SU-DHL-6 (cell line): ENCODE measurements at regions not wholly inside any gene's neighbourhood (a gene's known extent, or its start where the extent isn't known, plus 50 kb on each side); places are given as distances from the start of the nearest gene placed in this dataset.

ENCODE experiments used
- H2AFZ ChIP-seq: fragments of 200-600 bp; sonication (generic); 2 replicates; pipeline ENCODE4 v1.6.1; 2014; ENCODE audit warnings: low read depth, mild to moderate bottlenecking, moderate library complexity, mixed read lengths, antibody characterized with exemption, low read length; ENCODE audit not compliant: severe bottlenecking
- H3F3A ChIP-seq: fragments of 200-600 bp; shearing (Covaris generic); 2 replicates; pipeline ENCODE4 v1.6.0; 2016; ENCODE audit warnings: antibody characterized with exemption, mild to moderate bottlenecking; ENCODE audit not compliant: insufficient read depth
- H3K27ac ChIP-seq: fragments of 200-600 bp; sonication (generic); 2 replicates; pipeline ENCODE4 v1.5.1; 2016; ENCODE audit warnings: low read depth, mild to moderate bottlenecking, low read length, moderate library complexity, mixed read lengths
- H3K27me3 ChIP-seq: fragments of 200-600 bp; sonication (generic), shearing (Covaris generic); 2 replicates; pipeline ENCODE4 v1.6.0; 2014; ENCODE audit warnings: mild to moderate bottlenecking, low read length
- H3K36me3 ChIP-seq: fragments of 200-600 bp; sonication (generic); 2 replicates; pipeline ENCODE4 v1.6.1; 2014; ENCODE audit warnings: mild to moderate bottlenecking, low read length, mixed read lengths
- H3K4me2 ChIP-seq: fragments of 300-600, 200-600 bp; shearing (Covaris generic), sonication (generic); 2 replicates; pipeline ENCODE4 v1.6.0; 2014; ENCODE audit warnings: low read length, low read depth, mild to moderate bottlenecking; ENCODE audit not compliant: poor library complexity, severe bottlenecking
- H3K4me3 ChIP-seq: fragments of 200-600 bp; sonication (generic); 2 replicates; pipeline ENCODE4 v1.5.1; 2014; ENCODE audit warnings: antibody characterized with exemption, low read length, mild to moderate bottlenecking, mixed read lengths; ENCODE audit not compliant: insufficient read depth, poor library complexity, severe bottlenecking
- H3K79me2 ChIP-seq: fragments of 200-600 bp; sonication (generic); 2 replicates; pipeline ENCODE4 v1.6.1; 2014; ENCODE audit warnings: mild to moderate bottlenecking, low read length, moderate library complexity; ENCODE audit not compliant: insufficient read depth
- H3K9ac ChIP-seq: fragments of 200-600 bp; sonication (generic); 2 replicates; pipeline ENCODE4 v1.7.0; 2014; ENCODE audit warnings: mild to moderate bottlenecking, low read length
- H3K9me2 ChIP-seq: fragments of 200-600 bp; sonication (generic); replicated peaks from 2 replicates; pipeline ENCODE4 v1.6.1; 2014; ENCODE audit warnings: low read length; ENCODE audit not compliant: insufficient read depth
- H3K9me3 ChIP-seq: fragments of 200-600 bp; sonication (generic); 2 replicates; pipeline ENCODE4 v1.6.1; 2014; ENCODE audit warnings: low read length, mixed read lengths; ENCODE audit not compliant: insufficient read depth
- H4K20me1 ChIP-seq: fragments of 200-600 bp; sonication (generic); 2 replicates; pipeline ENCODE4 v1.6.1; 2014; ENCODE audit warnings: low read depth, mild to moderate bottlenecking, antibody characterized with exemption, low read length, moderate library complexity, mixed read lengths
- CTCF ChIP-seq: fragments of 200-600 bp; sonication (generic); IDR thresholded peaks from one replicate; pipeline ENCODE4 v1.5.1; 2017; ENCODE audit warnings: antibody characterized with exemption, mild to moderate bottlenecking, low read length, moderate library complexity; ENCODE audit not compliant: insufficient read depth, poor library complexity, severe bottlenecking
- EZH2phosphoT487 ChIP-seq: fragments of 200-600 bp; sonication (generic), shearing (Covaris generic); conservative IDR thresholded peaks from 2 replicates; pipeline ENCODE4 v1.6.1; 2018; ENCODE audit warnings: mild to moderate bottlenecking, antibody characterized with exemption, low read length, moderate library complexity, mixed read lengths

- Histone ChIP-seq H2AFZ (no peak overlapping the region), H4K20me1 (no peaks in the 10 kb centered on the region), H3K36me3 (no peaks in the 10 kb centered on the region; the same call in 1 of the 2 replicates), H3K9me3 (peaks cover 21% of the 10 kb centered on the region; the same call in 1 of the 2 replicates), H3K9me2 (no peaks in the 10 kb centered on the region), H3K27me3 (no peaks in the 10 kb centered on the region), H3K9ac (no peak overlapping the region), H3K4me3 (no peak overlapping the region), H3K79me2 (no peaks in the 10 kb centered on the region), H3F3A (no peaks in the 10 kb centered on the region), H3K27ac (no peak overlapping the region), H3K4me2 (no peak overlapping the region)
- TF ChIP-seq CTCF = no peak
- TF ChIP-seq EZH2phosphoT487 = no peak
These were observed 1702.9 kb upstream of the B3GALT2 start for GRCh38 chr1:194889310-194889709.

DNA sequence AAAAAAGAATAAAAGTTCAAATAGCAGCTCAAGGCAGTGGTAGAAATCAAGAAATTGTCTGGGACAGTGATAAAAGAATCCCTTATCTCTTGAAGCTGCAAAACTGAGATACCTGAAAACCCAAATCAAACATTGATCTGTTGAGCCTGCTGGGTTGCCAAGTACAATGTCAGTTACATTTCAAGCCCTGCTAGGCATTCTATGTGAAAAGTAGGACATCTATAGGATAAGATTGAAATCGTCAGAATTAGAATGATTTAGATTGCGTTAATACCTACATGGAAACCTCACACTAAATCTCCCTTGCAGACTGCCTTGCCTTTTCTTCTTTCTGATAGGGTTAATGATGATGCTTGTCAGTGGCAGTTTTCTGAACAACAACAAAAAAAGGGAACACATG, 1684.4 kb upstream of the B3GALT2 start:
- Histone ChIP-seq H3F3A (no peaks in the 10 kb centered on the region), H3K27ac (no peak overlapping the region), H3K27me3 (no peaks in the 10 kb centered on the region), H3K4me2 (no peak overlapping the region), H3K9me3 (no peaks in the 10 kb centered on the region), H3K36me3 (no peaks in the 10 kb centered on the region), H3K9ac (no peak overlapping the region), H2AFZ (no peak overlapping the region), H4K20me1 (no peaks in the 10 kb centered on the region), H3K79me2 (no peaks in the 10 kb centered on the region), H3K4me3 (no peak overlapping the region), H3K9me2 (no peaks in the 10 kb centered on the region)
- no peak for TF ChIP-seq EZH2phosphoT487
- TF ChIP-seq CTCF = no peak

GRCh38 chr1:194866153-194866552, 1679.7 kb upstream of the B3GALT2 start:
- Histone ChIP-seq H3K9ac (no peak overlapping the region), H3K27me3 (no peaks in the 10 kb centered on the region), H3K9me2 (no peaks in the 10 kb centered on the region), H2AFZ (peak overlapping the region; percentile 32), H3K4me2 (no peak overlapping the region), H3K36me3 (no peaks in the 10 kb centered on the region), H3F3A (no peaks in the 10 kb centered on the region), H3K79me2 (no peaks in the 10 kb centered on the region), H4K20me1 (no peaks in the 10 kb centered on the region), H3K27ac (no peak overlapping the region), H3K9me3 (no peaks in the 10 kb centered on the region), H3K4me3 (no peak overlapping the region)
- TF ChIP-seq EZH2phosphoT487 (no peak), CTCF (no peak)
